BE2C (cell line): ENCODE measurements at regions not wholly inside any gene's neighbourhood (a gene's known extent, or its start where the extent isn't known, plus 50 kb on each side); places are given as distances from the start of the nearest gene placed in this dataset.
"Not testable (repeated sequence)": the region's sequence is repeated elsewhere in the genome, so short reads cannot be mapped to it uniquely, and the experiment has no call there.

Experiments used
- DNase-seq: peaks from one replicate; pipeline ENCODE4 v3.0.0-alpha.2; 2020
- H3K27me3 ChIP-seq: fragments of 250-450 bp; sonication (Bioruptor Pico); 2 replicates; pipeline ENCODE4 v1.5.1; 2020; ENCODE audit warnings: mild to moderate bottlenecking
- H3K36me3 ChIP-seq: fragments of 250-450 bp; sonication (Bioruptor Pico); 2 replicates; pipeline ENCODE4 v1.5.1; 2020; ENCODE audit warnings: mild to moderate bottlenecking
- H3K4me1 ChIP-seq: fragments of 250-450 bp; sonication (Bioruptor Pico); 2 replicates; pipeline ENCODE4 v1.5.1; 2020
- H3K4me3 ChIP-seq: 2 replicates; pipeline ENCODE4 v1.5.1; 2011; ENCODE audit warnings: low read depth, low read length
- H3K9me3 ChIP-seq: fragments of 250-450 bp; sonication (Bioruptor Pico); 2 replicates; pipeline ENCODE4 v1.5.1; 2020
- TF ChIP-seq, protein P1 (sequence below): IDR thresholded peaks from 2 replicates; pipeline ENCODE4 v1.5.1; 2012; ENCODE audit warnings: mild to moderate bottlenecking, low read depth, low read length

DNA sequence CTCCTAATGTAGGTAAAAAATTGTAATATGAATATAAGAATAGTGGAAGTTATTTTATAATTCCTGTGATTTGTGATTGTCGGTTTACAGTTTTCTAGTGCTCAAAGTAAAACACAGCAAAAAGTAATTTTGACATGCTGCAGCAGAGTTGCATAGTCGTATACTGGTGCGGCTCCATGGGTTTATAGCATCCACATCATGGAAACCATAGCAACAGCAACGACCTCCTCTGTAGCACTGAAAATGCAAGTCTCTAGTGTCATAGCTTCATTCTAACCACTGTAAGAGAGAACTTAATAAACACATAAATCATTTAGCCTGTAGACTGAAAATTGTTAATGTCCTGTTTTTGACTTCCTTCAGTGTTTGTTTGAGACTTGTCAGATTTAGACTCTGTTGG is 574.3 kb downstream of the KCNH5 start:
- Histone ChIP-seq H3K4me3 (no peak overlapping the region), H3K9me3 (no peaks in the 10 kb centered on the region), H3K36me3 (no peaks in the 10 kb centered on the region), H3K27me3 (no peaks in the 10 kb centered on the region; the same call in 1 of the 2 replicates), H3K4me1 (no peaks in the 10 kb centered on the region)
- DNase-seq: no peak
- TF ChIP-seq, protein P1, sequence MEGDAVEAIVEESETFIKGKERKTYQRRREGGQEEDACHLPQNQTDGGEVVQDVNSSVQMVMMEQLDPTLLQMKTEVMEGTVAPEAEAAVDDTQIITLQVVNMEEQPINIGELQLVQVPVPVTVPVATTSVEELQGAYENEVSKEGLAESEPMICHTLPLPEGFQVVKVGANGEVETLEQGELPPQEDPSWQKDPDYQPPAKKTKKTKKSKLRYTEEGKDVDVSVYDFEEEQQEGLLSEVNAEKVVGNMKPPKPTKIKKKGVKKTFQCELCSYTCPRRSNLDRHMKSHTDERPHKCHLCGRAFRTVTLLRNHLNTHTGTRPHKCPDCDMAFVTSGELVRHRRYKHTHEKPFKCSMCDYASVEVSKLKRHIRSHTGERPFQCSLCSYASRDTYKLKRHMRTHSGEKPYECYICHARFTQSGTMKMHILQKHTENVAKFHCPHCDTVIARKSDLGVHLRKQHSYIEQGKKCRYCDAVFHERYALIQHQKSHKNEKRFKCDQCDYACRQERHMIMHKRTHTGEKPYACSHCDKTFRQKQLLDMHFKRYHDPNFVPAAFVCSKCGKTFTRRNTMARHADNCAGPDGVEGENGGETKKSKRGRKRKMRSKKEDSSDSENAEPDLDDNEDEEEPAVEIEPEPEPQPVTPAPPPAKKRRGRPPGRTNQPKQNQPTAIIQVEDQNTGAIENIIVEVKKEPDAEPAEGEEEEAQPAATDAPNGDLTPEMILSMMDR: no peak

DNA sequence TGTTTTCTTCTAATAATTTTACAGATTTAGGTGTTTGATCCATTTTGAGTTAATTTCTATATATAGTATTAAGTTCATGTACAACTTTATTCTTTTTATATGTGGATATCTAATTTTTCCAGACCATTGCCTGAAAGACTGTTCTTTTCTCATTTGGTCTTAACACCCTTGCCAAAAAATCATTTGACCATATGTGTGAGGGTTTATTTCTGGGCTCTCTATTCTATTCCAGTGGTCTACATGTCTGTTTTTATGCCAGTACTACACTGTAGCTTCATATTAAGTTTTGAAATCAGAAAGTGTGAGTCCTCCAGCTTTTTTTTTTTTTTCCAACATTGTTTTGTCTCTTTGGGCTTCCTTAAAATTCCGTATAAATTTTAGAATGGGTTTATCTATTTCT is 554.1 kb downstream of the KCNH5 start:
- Histone ChIP-seq H3K9me3 (no peaks in the 10 kb centered on the region), H3K4me1 (no peaks in the 10 kb centered on the region), H3K36me3 (no peaks in the 10 kb centered on the region), H3K27me3 (no peaks in the 10 kb centered on the region), H3K4me3 (no peak overlapping the region)
- no peak for DNase-seq
- TF ChIP-seq, protein P1: no peak

DNA sequence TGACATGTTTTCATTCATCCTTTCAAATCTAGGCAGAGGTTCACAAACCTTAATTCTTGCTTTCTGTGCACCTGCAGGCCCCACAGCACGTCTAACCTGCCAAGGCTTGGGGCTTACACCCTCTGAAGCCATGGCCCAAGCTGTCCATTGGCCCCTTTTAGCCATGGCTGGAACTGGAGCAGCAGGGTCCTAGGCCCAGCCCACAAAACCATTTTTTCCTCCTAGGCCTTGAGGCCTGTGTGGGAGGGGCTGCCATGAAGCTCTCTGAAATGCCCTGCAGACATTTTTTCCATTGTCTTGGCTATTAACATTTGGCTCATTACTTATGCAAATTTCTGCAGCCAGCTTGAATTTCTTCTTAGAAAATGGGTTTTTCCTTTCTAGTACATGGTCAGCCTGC is 547.5 kb downstream of the KCNH5 start:
- TF ChIP-seq, protein P1: no peak
- no peaks in the 10 kb centered on the region for H3K27me3 ChIP-seq
- H3K9me3 ChIP-seq: no peaks in the 10 kb centered on the region
- no peaks in the 10 kb centered on the region for H3K4me1 ChIP-seq
- no peak overlapping the region for H3K4me3 ChIP-seq
- no peak for DNase-seq
- no peaks in the 10 kb centered on the region for H3K36me3 ChIP-seq

DNA sequence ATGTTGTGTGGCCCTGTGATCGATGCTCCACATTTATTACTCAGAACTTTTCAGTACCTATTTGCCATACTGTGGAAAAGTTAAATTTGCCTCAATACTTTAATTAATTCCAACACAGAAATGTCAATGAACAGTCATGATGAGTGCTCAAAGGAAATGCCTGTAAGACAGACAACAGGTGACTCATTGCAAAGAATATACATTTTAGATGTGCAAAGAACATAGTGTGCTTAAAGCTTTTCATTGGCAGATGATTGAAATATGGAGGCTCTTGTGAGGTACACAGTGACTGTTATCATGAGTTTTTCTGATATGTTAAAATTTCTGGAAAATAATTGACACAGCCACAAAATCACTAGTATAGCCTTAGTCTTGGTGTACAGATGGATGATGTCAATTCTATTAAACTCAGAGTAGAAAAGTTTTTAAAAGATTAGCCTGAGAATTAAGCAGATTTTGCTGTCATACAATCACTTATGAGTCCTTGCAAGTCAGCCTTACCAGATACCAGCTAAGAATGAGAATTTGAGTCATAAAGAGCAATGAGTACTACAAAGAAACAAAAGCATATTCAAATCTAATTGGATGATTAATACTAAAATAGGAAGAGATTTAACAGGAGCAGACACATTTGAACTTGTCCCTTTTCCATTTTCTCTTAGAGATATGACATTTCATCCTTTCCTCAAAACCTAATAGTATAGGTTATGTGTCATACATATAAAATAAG is 544.1 kb downstream of the KCNH5 start:
- Histone ChIP-seq H3K4me3 (no peak overlapping the region), H3K36me3 (no peaks in the 10 kb centered on the region), H3K27me3 (no peaks in the 10 kb centered on the region), H3K9me3 (no peaks in the 10 kb centered on the region), H3K4me1 (no peaks in the 10 kb centered on the region)
- TF ChIP-seq, protein P1: no peak
- no peak for DNase-seq

DNA sequence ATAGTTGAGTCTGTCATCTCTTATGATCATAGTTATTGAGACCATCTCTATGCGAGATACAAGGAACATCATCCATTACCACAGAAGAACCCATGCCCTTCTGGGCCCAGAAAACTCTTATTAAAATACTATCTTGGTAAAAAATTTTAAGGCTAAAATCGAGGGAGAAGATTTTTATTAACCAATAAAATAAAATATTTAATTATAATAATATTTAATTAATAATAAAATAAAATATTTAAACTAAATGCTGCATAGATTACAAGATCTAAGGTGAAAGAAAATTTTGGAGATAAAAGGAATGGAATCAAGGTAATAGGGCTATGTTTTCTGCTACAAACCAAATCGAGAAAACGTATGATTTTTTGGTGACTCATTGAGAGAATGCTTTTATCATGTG is 540.2 kb downstream of the KCNH5 start:
- DNase-seq: no peak
- Histone ChIP-seq H3K36me3 (no peaks in the 10 kb centered on the region), H3K4me3 (no peak overlapping the region), H3K4me1 (no peaks in the 10 kb centered on the region), H3K27me3 (no peaks in the 10 kb centered on the region), H3K9me3 (no peaks in the 10 kb centered on the region)
- TF ChIP-seq, protein P1: no peak

DNA sequence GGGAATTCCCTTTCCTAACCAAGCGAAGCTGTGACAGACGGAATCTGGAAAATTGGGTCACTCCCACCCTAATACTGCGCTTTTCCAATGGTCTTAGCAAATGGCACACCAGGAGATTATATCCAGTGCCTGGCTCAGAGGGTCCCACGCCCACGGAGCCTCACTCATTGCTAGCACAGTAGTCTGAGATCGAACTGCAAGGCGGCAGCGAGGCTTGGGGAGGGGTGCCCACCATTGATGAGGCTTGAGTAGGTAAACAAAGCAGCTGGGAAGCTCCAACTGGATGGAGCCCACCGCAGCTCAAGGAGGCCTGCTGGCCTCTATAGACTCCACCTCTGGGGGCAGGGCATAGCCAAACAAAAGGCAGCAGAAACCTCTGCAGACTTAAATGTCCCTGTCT is 523.9 kb downstream of the KCNH5 start:
- H3K4me1 ChIP-seq, DNase-seq, H3K36me3 ChIP-seq, H3K9me3 ChIP-seq, H3K27me3 ChIP-seq, H3K4me3 ChIP-seq: not testable (repeated sequence)
